Common myeloid progenitor, CD34-positive (primary cell): ENCODE measurements at regions not wholly inside any gene's neighbourhood (a gene's known extent, or its start where the extent isn't known, plus 50 kb on each side); places are given as distances from the start of the nearest gene placed in this dataset.

Experiments used
- CTCF ChIA-PET: fragments of 350-600 bp; sonication (Branson Sonifier 250); formaldehyde crosslinking; loops from one replicate; lab custom pipeline; 2021; ENCODE audit warnings: antibody characterized with exemption; lab: Charles Lee
- POLR2A ChIA-PET: fragments of 350-600 bp; sonication (Branson Sonifier 250); formaldehyde crosslinking; loops from one replicate; lab custom pipeline; 2021; ENCODE audit warnings: antibody characterized with exemption; lab: Charles Lee
- DNase-seq, 3 donors: peaks; one replicate each; pipeline versions ENCODE4 v3.0.0 to v3.0.0-alpha.2; 2013
- H3K27ac ChIP-seq, 2 experiments: 1 replicate in 1 of 2; 2 replicates in 1 of 2; pipeline ENCODE4 v1.7.0; 2013; ENCODE audit warnings: inconsistent platforms in 2 of 2, low read length in 2 of 2, mild to moderate bottlenecking in 2 of 2, low read depth in 1 of 2, moderate library complexity in 1 of 2; ENCODE audit not compliant: severe bottlenecking in 2 of 2, insufficient read depth in 1 of 2, poor library complexity in 1 of 2
- H3K27me3 ChIP-seq, 5 experiments: replicated peaks in 2 of 5; 1 replicate in 3 of 5; 2 replicates in 2 of 5; pipeline versions ENCODE4 v1.6.1 to v1.7.0; 2013; ENCODE audit warnings: low read length in 4 of 5, mild to moderate bottlenecking in 2 of 5, moderate library complexity in 2 of 5, inconsistent platforms in 1 of 5; ENCODE audit not compliant: insufficient read depth in 5 of 5, control insufficient read depth in 4 of 5
- H3K36me3 ChIP-seq, 4 experiments: 1 replicate in 2 of 4; 2 replicates in 2 of 4; pipeline versions ENCODE4 v1.6.1 to v1.7.0; 2013; ENCODE audit warnings: low read length in 3 of 4, control low read depth in 1 of 4, mild to moderate bottlenecking in 1 of 4; ENCODE audit not compliant: control insufficient read depth in 4 of 4, insufficient read depth in 4 of 4
- H3K4me1 ChIP-seq, 4 experiments: 1 replicate in 3 of 4; 2 replicates in 1 of 4; pipeline versions ENCODE4 v1.6.1 to v1.7.1; 2013; ENCODE audit warnings: low read length in 3 of 4, mild to moderate bottlenecking in 3 of 4, control low read depth in 1 of 4, inconsistent platforms in 1 of 4, moderate library complexity in 1 of 4; ENCODE audit not compliant: control insufficient read depth in 4 of 4, insufficient read depth in 4 of 4; ENCODE audit errors: control extremely low read depth in 1 of 4
- H3K4me3 ChIP-seq, 7 experiments: 1 replicate in 4 of 7; 2 replicates in 3 of 7; pipeline versions ENCODE4 v1.5.1 to v1.7.0; 2013; ENCODE audit warnings: mild to moderate bottlenecking in 7 of 7, low read length in 6 of 7, moderate library complexity in 6 of 7, inconsistent platforms in 2 of 7, low read depth in 2 of 7, control low read depth in 1 of 7; ENCODE audit not compliant: insufficient read depth in 4 of 7, control insufficient read depth in 1 of 7; ENCODE audit errors: extremely low read depth in 1 of 7
- H3K9me3 ChIP-seq, 5 experiments: 1 replicate in 4 of 5; 2 replicates in 1 of 5; pipeline versions ENCODE4 v1.6.1 to v1.7.1; 2013; ENCODE audit warnings: low read length in 4 of 5, mild to moderate bottlenecking in 2 of 5, inconsistent platforms in 1 of 5, low read depth in 1 of 5, moderate library complexity in 1 of 5; ENCODE audit not compliant: control insufficient read depth in 4 of 5, insufficient read depth in 2 of 5; ENCODE audit errors: control extremely low read depth in 1 of 5
- WGBS: methylation state at CpG from one replicate; pipeline ENCODE4 v1.1.5; 2013; ENCODE audit not compliant: insufficient coverage; 5-methylcytosine and 5-hydroxymethylcytosine counted together

DNA sequence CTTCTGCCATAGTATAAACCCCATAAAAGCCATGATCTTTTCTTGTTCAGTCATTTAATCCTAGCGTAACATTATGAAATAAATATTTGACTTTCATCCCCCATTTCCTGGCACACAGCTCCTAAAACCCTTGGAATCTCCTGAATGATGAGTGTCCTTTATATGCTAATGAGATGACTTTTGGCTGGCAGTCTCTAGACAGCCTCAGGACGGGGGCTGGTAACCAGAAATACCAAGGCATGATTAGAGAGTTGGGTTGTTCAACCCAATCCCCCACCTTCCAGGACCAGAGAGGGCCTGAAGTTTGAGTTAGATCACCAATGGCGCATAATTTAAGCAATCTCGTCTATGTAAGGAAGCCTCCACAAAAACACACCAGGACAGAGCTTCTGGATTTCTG lies 1246.1 kb upstream of the TENM4 start:
- ChIA-PET POLR2A (no interaction called here), CTCF (no interaction called here)
- 93% methylated on average over 3 of the region's 4 CpGs for WGBS
- no peaks in the 10 kb centered on the region for H3K27me3 ChIP-seq
- no peak for DNase-seq
- no peak overlapping the region for H3K27ac ChIP-seq
- no peaks in the 10 kb centered on the region for H3K36me3 ChIP-seq
- H3K4me1 ChIP-seq: no peaks in the 10 kb centered on the region
- H3K4me3 ChIP-seq: no peak overlapping the region
- H3K9me3 ChIP-seq: no peaks in the 10 kb centered on the region

DNA sequence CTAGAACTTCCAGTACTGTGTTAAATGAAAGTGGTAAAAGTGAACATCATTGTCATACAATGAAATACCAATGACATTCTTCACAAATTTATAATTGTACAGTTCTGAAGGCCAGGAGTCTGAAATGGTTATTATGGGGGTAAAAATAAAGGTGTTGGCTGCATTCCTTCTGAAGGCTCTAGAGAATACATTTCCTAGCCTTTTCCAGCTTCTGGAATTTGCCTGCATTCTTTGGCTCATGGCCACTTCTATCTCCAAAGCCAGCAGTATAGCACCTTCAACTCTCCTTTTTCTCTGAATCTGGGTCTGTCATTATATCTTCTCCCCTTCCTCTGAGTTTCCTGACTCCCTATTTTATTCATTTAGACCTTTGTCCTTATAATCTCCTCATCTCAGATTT lies 1232.7 kb upstream of the TENM4 start:
- ChIA-PET POLR2A (no interaction called here), CTCF (no interaction called here)
- Histone ChIP-seq H3K27ac (no peak overlapping the region), H3K27me3 (no peaks in the 10 kb centered on the region), H3K36me3 (no peaks in the 10 kb centered on the region), H3K4me1 (no peaks in the 10 kb centered on the region), H3K4me3 (no peak overlapping the region), H3K9me3 (no peaks in the 10 kb centered on the region)
- no peak for DNase-seq

DNA sequence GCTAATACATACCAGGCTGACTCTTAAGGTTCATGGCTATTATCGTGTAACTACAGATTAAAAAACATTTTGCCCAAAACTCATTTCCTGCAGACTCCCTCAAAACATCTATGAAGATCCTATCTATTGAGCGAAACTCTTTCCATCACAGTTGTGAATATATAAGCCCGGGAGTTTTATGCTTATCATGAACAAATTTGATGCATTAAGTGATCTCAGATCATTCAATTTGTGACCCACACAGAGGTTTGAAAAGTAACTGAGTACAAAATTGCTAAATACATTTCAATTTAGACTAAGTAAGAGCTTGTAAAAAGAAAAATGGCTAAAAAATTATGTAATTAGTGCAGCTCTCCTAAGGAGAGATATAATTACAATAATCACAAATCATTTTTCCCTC lies 1228.8 kb upstream of the TENM4 start:
- ChIA-PET CTCF (no interaction called here), POLR2A (no interaction called here)
- Histone ChIP-seq H3K27me3 (no peaks in the 10 kb centered on the region), H3K9me3 (no peaks in the 10 kb centered on the region), H3K36me3 (no peaks in the 10 kb centered on the region), H3K27ac (no peak overlapping the region), H3K4me3 (no peak overlapping the region), H3K4me1 (no peaks in the 10 kb centered on the region)
- no peak for DNase-seq
- 90% methylated on average over 2 of the region's 3 CpGs for WGBS

DNA sequence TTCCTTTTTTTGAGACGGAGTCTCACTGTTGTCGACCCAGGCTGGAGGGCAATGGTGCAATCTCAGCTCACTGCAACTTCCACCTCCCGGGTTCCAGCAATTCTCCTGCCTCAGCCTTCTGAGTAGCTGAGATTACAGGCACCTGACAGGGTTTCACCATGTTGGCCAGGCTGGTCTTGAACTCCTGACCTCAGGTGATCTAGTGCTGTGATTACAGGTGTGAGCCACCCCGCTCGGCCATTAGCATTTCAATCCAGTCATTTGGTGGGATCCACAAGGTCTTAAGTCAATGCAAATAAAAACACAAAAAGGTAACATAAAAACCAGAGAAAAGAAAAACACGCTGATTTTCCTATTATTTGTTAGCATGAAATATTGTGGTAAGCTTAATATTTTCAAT lies 1227.2 kb upstream of the TENM4 start:
- Histone ChIP-seq H3K4me1 (no peaks in the 10 kb centered on the region), H3K27ac (no peak overlapping the region), H3K27me3 (no peaks in the 10 kb centered on the region), H3K4me3 (no peak overlapping the region), H3K36me3 (no peaks in the 10 kb centered on the region), H3K9me3 (no peaks in the 10 kb centered on the region)
- ChIA-PET POLR2A (no interaction called here), CTCF (no interaction called here)
- DNase-seq: no peak
- 100% methylated on average over 2 of the region's 6 CpGs for WGBS

DNA sequence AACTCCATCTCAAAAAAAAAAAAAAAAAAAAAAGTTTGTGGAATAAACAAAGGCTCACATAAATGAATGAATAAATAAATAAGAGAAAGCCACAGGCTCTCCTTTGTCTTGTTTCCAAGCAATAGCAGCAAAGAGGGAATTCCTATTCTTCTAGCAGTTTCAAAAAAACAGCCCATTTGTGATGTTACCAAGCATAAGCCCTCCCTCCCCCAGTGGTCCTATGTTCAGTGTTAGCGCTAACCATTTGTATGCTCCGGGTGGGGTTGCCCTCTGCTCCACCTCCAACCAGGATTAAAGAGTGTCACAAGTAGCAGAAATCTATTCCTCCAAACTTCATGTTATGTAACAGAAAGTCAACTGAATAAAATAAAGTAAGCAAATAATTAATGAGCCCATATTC lies 1215.0 kb upstream of the TENM4 start:
- CTCF ChIA-PET: no interaction called here

DNA sequence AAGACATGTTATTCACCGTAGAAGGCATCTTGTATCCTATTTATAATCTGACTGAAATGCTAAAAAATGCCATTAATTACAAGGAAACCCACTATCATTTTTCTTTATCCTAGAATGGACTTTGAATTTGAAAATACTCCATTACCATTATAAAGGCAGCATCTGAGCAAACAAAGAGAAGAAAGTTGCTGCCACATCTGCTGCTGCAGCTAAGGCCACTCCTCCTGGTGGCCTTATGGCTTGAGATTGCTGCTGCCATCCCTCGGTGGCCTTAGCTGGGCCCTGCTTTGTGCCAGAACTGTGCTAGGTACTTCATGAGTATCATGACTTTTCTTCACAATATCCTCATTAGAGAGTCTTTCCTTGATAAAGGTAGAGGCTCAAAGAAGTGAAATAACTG lies 1210.1 kb upstream of the TENM4 start:
- Histone ChIP-seq H3K36me3 (no peaks in the 10 kb centered on the region), H3K4me3 (no peak overlapping the region), H3K27ac (no peak overlapping the region), H3K9me3 (no peaks in the 10 kb centered on the region), H3K27me3 (no peaks in the 10 kb centered on the region), H3K4me1 (no peaks in the 10 kb centered on the region)
- POLR2A ChIA-PET: no interaction called here
- CTCF ChIA-PET: interaction anchor here (0.5 kb wide), 1 partner anchor 542 kb away, joined by 3 read pairs; no protein-coding TSS in a partner anchor
- WGBS: 50% methylated on average over 1 of the region's 2 CpGs
- DNase-seq: no peak

More for the DNA sequence above, 1215.0 kb upstream of the TENM4 start:
- Histone ChIP-seq H3K27ac (no peak overlapping the region), H3K9me3 (no peaks in the 10 kb centered on the region), H3K4me1 (no peaks in the 10 kb centered on the region), H3K4me3 (no peak overlapping the region), H3K27me3 (no peaks in the 10 kb centered on the region), H3K36me3 (no peaks in the 10 kb centered on the region)
- no CpG with 5 or more reads among the region's 2 CpGs for WGBS
- DNase-seq: no peak
- POLR2A ChIA-PET: no interaction called here

DNA sequence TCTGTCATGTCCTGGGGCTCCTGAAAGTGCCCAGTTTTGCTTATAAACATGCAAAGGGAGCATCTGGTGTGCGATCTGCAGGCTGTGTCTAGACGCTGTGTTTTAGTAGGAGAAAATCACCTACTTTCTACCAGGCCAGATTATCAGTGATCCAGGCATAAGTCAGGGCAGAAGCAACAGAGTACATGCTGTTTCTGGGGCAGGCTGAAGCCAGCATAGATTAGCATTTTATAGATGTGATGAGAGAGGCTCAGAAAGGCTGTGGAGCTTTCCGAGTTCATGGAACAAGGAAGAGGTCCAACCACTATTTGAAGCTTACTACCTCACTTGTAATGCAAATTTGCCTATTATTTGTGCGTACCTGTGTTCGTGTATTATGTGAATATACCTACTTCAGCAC lies 1208.4 kb upstream of the TENM4 start:
- DNase-seq: no peak
- ChIA-PET POLR2A (interaction anchor here (0.6 kb wide), 1 partner anchor 1735 kb away, joined by 3 read pairs; no protein-coding TSS in a partner anchor), CTCF (no interaction called here)
- no peaks in the 10 kb centered on the region for H3K36me3 ChIP-seq
- WGBS: 90% methylated on average over 2 of the region's 5 CpGs
- H3K9me3 ChIP-seq: no peaks in the 10 kb centered on the region
- H3K27ac ChIP-seq: no peak overlapping the region
- H3K4me1 ChIP-seq: no peaks in the 10 kb centered on the region
- no peaks in the 10 kb centered on the region for H3K27me3 ChIP-seq
- no peak overlapping the region for H3K4me3 ChIP-seq
